ENCODE measurements at regions not wholly inside any gene's neighbourhood (a gene's known extent, or its start where the extent isn't known, plus 50 kb on each side); places are given as distances from the start of the nearest gene placed in this dataset.

GRCh38 chr2:136420346-136420745 lies 302.4 kb upstream of the CXCR4 start:
- TF ChIP-seq EZH2phosphoT487 (IDR thresholded peaks at IDR 0.05; ENCODE audit: borderline replicate concordance, low read depth, low read length), result no peak
- TF ChIP-seq CTCF (conservative IDR thresholded peaks at IDR 0.05; ENCODE audit: low read length), result no peak
- no peak overlapping the region for H3K27ac ChIP-seq (ENCODE audit: low read depth, low read length, poor library complexity, severe bottlenecking)
- H3K36me3 ChIP-seq (ENCODE audit: insufficient read depth, low read length), result no peaks in the 10 kb centered on the region
- H2AFZ ChIP-seq (ENCODE audit: low read length), result no peak overlapping the region
- H3K4me1 ChIP-seq (ENCODE audit: insufficient read depth, low read length, poor library complexity, severe bottlenecking), result peaks cover 36% of the 10 kb centered on the region
- intact Hi-C loops (cut with micrococcal nuclease; ENCODE audit: unreplicated experiment), result no loop called here
- DNase-seq (ENCODE audit: low spot score), result no peak
- ChIA-PET CTCF (ENCODE audit: unreplicated experiment) (no interaction called here), POLR2A (interaction anchor here (1.0 kb wide), 1 partner anchor 138 kb away, joined by 4 read pairs; no protein-coding TSS in a partner anchor)
- BruUV-seq (replicated peaks), result no TSS peak
- H4K20me1 ChIP-seq (ENCODE audit: insufficient read depth, low read length), result no peaks in the 10 kb centered on the region
- no peaks in the 10 kb centered on the region for H3K9me2 ChIP-seq (ENCODE audit: insufficient read depth, low read length)
- H3K79me2 ChIP-seq (ENCODE audit: insufficient read depth, low read depth, low read length), result no peaks in the 10 kb centered on the region
- H3K4me2 ChIP-seq (ENCODE audit: low read length), result no peak overlapping the region
- no peaks in the 10 kb centered on the region for H3K9me3 ChIP-seq (ENCODE audit: low read length)
- H3K4me3 ChIP-seq (ENCODE audit: low read depth, low read length, poor library complexity, severe bottlenecking), result no peak overlapping the region

GRCh38 chr2:136411946-136412345 lies 294.0 kb upstream of the CXCR4 start:
- no peaks in the 10 kb centered on the region for H3K79me2 ChIP-seq (ENCODE audit: insufficient read depth, low read depth, low read length)
- POLR2A ChIA-PET, result interaction anchor here (3.0 kb wide), 1 partner anchor 22 kb away, joined by 10 read pairs; no protein-coding TSS in a partner anchor
- H3K9me3 ChIP-seq (ENCODE audit: low read length), result no peaks in the 10 kb centered on the region
- BruUV-seq (replicated peaks), result no TSS peak
- no peak overlapping the region for H3K27ac ChIP-seq (ENCODE audit: low read depth, low read length, poor library complexity, severe bottlenecking)
- intact Hi-C loops (cut with micrococcal nuclease; ENCODE audit: unreplicated experiment), result no loop called here
- H3K36me3 ChIP-seq (ENCODE audit: insufficient read depth, low read length), result no peaks in the 10 kb centered on the region
- H3K4me3 ChIP-seq (ENCODE audit: low read depth, low read length, poor library complexity, severe bottlenecking), result no peak overlapping the region
- no peak for DNase-seq (ENCODE audit: low spot score)
- peaks cover 24% of the 10 kb centered on the region for H3K4me1 ChIP-seq (ENCODE audit: insufficient read depth, low read length, poor library complexity, severe bottlenecking)
- H3K9me2 ChIP-seq (ENCODE audit: insufficient read depth, low read length), result no peaks in the 10 kb centered on the region
- H4K20me1 ChIP-seq (ENCODE audit: insufficient read depth, low read length), result no peaks in the 10 kb centered on the region
- H2AFZ ChIP-seq (ENCODE audit: low read length), result no peak overlapping the region
- H3K4me2 ChIP-seq (ENCODE audit: low read length), result no peak overlapping the region
- CTCF ChIA-PET (ENCODE audit: unreplicated experiment), result no interaction called here
- TF ChIP-seq EZH2phosphoT487 (IDR thresholded peaks at IDR 0.05; ENCODE audit: borderline replicate concordance, low read depth, low read length) (no peak), CTCF (conservative IDR thresholded peaks at IDR 0.05; ENCODE audit: low read length) (no peak)

GRCh38 chr2:136410673-136411072 lies 292.7 kb upstream of the CXCR4 start:
- intact Hi-C loops (cut with micrococcal nuclease; ENCODE audit: unreplicated experiment), result no loop called here
- POLR2A ChIA-PET, result interaction anchor here (0.6 to 3.0 kb wide), 7 partner anchors 9 to 481 kb away, joined by 3 to 10 read pairs (median 4); no protein-coding TSS in a partner anchor
- Histone ChIP-seq H3K36me3 (ENCODE audit: insufficient read depth, low read length) (no peaks in the 10 kb centered on the region), H3K9me3 (ENCODE audit: low read length) (no peaks in the 10 kb centered on the region), H3K4me2 (ENCODE audit: low read length) (no peak overlapping the region), H3K9me2 (ENCODE audit: insufficient read depth, low read length) (no peaks in the 10 kb centered on the region), H3K4me3 (ENCODE audit: low read depth, low read length, poor library complexity, severe bottlenecking) (no peak overlapping the region), H3K79me2 (ENCODE audit: insufficient read depth, low read depth, low read length) (no peaks in the 10 kb centered on the region), H3K4me1 (ENCODE audit: insufficient read depth, low read length, poor library complexity, severe bottlenecking) (peaks cover 37% of the 10 kb centered on the region), H2AFZ (ENCODE audit: low read length) (no peak overlapping the region), H4K20me1 (ENCODE audit: insufficient read depth, low read length) (no peaks in the 10 kb centered on the region), H3K27ac (ENCODE audit: low read depth, low read length, poor library complexity, severe bottlenecking) (no peak overlapping the region)
- no peak for DNase-seq (ENCODE audit: low spot score)
- TF ChIP-seq EZH2phosphoT487 (IDR thresholded peaks at IDR 0.05; ENCODE audit: borderline replicate concordance, low read depth, low read length) (no peak), CTCF (conservative IDR thresholded peaks at IDR 0.05; ENCODE audit: low read length) (no peak)
- CTCF ChIA-PET (ENCODE audit: unreplicated experiment), result no interaction called here
- BruUV-seq (replicated peaks), result no TSS peak
